Panc1 (cell line): ENCODE measurements at regions not wholly inside any gene's neighbourhood (a gene's known extent, or its start where the extent isn't known, plus 50 kb on each side); places are given as distances from the start of the nearest gene placed in this dataset.

Experiments
- TCF7L2 ChIP-seq: IDR thresholded peaks from 2 replicates; pipeline ENCODE4 v1.6.1; 2011; ENCODE audit warnings: mild to moderate bottlenecking, low read depth, low read length, inconsistent platforms
- TF ChIP-seq, protein P1 (sequence below): fragments of 450-650 bp; IDR thresholded peaks from 2 replicates; pipeline ENCODE4 v1.5.1; 2017; ENCODE audit warnings: mild to moderate bottlenecking

DNA sequence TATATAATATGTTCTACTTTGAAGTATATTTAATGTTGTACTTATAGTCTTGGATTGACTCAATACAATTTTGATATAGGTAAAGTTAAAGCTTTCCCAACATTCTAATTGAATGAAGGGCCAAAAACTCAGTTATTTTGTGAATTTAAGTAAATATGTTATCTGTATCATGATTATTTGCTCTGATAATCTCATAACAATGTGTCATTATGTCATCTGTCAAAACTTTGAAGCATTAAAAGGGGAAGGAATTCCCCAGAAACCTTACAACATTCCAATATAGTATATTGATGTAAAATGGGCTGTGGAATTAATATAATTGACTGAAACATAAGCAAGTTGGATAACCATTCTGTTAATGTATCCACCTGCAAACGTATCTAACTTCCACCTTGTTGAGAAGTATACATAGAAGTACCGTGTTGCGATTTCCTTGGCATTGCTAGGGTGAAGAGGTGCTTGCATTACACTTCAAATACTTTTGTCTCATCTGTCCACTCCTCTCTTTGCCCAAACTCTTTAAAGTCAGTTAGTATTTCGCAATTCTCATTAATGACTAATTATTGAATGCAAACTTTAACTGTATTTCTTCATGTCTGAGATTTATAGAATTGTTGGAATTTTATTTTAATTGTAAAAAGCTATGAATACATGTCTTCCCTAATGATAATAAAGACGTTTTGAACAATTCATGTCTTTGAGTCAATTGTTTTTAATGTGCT is 1982.1 kb upstream of the ADGRL3 start:
- TF ChIP-seq, protein P1, sequence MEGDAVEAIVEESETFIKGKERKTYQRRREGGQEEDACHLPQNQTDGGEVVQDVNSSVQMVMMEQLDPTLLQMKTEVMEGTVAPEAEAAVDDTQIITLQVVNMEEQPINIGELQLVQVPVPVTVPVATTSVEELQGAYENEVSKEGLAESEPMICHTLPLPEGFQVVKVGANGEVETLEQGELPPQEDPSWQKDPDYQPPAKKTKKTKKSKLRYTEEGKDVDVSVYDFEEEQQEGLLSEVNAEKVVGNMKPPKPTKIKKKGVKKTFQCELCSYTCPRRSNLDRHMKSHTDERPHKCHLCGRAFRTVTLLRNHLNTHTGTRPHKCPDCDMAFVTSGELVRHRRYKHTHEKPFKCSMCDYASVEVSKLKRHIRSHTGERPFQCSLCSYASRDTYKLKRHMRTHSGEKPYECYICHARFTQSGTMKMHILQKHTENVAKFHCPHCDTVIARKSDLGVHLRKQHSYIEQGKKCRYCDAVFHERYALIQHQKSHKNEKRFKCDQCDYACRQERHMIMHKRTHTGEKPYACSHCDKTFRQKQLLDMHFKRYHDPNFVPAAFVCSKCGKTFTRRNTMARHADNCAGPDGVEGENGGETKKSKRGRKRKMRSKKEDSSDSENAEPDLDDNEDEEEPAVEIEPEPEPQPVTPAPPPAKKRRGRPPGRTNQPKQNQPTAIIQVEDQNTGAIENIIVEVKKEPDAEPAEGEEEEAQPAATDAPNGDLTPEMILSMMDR: no peak
- no peak for TF ChIP-seq TCF7L2
